NCI-H146 treated with DMSO at 0.1 percent for 48 hours (cell line): ENCODE measurements at regions not wholly inside any gene's neighbourhood (a gene's known extent, or its start where the extent isn't known, plus 50 kb on each side); places are given as distances from the start of the nearest gene placed in this dataset.

Experiments used
- DNase-seq: peaks from one replicate; lab custom pipeline; 2025; ENCODE audit not compliant: unreplicated experiment; lab: John Stamatoyannopoulos, UW

DNA sequence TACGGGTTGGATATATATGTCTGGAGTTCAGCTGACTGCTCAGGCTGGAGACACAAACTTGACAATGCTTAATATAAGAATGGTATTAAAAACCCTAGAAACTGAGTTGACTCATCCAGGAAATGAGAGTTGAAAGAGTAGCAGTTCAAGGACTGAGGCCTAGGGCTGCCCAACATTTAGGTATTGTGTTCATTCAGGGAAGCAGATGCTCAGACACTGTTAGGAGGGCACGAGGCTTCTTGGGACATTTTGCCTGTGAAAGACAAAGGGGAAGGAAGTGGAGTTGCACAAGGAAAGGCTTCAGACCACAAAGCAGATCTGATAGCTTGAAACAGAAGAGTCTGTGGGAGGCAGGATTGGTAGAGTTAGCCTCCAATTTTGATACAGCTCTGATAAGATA is 52.0 kb upstream of the HS3ST1 start:
- no peak for DNase-seq
